Fibroblast of mammary gland (primary cell): ENCODE measurements at regions not wholly inside any gene's neighbourhood (a gene's known extent, or its start where the extent isn't known, plus 50 kb on each side); places are given as distances from the start of the nearest gene placed in this dataset.

ENCODE experiments used
- DNase-seq: peaks from one replicate; pipeline ENCODE4 v3.0.0-alpha.2; 2010; ENCODE audit warnings: low read depth
- H3K4me3 ChIP-seq: 2 replicates; pipeline ENCODE4 v1.5.1; 2011; ENCODE audit warnings: low read depth, mild to moderate bottlenecking, low read length, moderate library complexity; ENCODE audit not compliant: control insufficient read depth
- TF ChIP-seq, protein P1 (sequence below): conservative IDR thresholded peaks from 2 replicates; pipeline ENCODE4 v1.5.1; 2011; ENCODE audit warnings: low read depth, low read length, inconsistent platforms; ENCODE audit not compliant: control insufficient read depth, insufficient read depth

DNA sequence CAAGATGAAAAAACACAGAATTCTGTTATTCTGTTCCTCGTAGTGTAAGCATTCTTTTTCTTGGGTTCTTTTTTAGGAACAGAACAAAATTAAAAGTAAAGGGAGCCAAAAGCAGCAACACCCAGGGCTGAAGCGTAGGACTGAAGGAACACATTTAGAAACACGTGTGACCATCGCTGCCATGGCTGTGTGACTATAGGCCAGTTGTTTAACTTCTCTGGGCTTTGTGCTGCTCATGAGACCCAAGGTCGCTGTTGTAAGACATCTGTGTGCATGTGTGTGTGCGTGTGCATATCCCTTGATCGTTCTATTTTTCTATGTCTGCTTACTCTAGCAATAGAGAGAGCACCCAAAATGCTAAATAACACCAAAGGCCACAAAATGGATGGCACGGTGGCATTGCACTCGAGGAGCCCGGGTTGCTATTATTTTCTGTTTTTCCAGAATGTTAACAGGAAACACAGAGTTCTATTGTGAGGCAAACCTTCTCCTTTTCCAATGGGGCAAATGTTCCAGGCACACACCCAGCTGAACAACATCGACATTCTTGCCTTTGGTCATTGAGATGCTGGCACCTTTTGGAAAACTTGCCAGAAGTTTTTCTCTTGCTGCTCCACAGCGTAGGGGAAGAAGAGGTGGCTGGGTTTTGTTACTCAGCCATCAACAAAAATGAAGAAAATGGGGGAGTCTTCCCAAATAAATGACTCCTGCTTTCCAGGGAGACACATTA, 267.8 kb upstream of the ECI2 start:
- no peak overlapping the region for H3K4me3 ChIP-seq
- TF ChIP-seq, protein P1, sequence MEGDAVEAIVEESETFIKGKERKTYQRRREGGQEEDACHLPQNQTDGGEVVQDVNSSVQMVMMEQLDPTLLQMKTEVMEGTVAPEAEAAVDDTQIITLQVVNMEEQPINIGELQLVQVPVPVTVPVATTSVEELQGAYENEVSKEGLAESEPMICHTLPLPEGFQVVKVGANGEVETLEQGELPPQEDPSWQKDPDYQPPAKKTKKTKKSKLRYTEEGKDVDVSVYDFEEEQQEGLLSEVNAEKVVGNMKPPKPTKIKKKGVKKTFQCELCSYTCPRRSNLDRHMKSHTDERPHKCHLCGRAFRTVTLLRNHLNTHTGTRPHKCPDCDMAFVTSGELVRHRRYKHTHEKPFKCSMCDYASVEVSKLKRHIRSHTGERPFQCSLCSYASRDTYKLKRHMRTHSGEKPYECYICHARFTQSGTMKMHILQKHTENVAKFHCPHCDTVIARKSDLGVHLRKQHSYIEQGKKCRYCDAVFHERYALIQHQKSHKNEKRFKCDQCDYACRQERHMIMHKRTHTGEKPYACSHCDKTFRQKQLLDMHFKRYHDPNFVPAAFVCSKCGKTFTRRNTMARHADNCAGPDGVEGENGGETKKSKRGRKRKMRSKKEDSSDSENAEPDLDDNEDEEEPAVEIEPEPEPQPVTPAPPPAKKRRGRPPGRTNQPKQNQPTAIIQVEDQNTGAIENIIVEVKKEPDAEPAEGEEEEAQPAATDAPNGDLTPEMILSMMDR, result no peak
- DNase-seq, result no peak

DNA sequence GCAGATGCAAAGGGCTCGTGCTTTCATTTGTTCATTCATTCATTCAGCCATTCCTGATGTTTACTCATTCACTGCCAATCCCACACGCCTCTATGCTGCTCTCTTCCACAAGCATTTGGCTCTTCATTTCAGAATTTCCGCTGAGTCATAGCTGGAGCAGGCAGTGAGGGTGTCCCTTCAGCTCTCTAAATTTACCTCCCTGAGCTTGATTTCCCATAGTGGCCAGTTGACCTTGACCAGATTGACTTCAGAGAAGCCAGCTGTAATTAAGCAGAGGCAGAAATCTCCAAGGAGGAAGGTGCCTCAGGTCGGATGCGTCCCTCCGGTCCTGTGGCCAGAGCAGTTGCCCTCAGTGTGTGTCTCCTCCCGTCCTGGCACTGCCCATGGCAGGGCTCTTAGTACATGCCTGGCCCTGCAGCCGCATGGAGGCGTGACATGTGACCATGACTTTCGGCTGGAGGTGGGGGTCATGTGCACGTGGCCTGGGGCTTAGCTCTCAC, 267.2 kb upstream of the ECI2 start:
- DNase-seq, result peak; percentile 88
- TF ChIP-seq, protein P1, result no peak
- H3K4me3 ChIP-seq, result no peak overlapping the region

- DNase-seq, result no peak
- H3K4me3 ChIP-seq, result no peak overlapping the region
- TF ChIP-seq, protein P1, result no peak
Observed at GRCh38 chr6:4401408-4402368, 266.3 kb upstream of the ECI2 start.

- TF ChIP-seq, protein P1, result no peak
- H3K4me3 ChIP-seq, result no peak overlapping the region
- DNase-seq, result no peak
Observed at GRCh38 chr6:4399656-4400055, 264.3 kb upstream of the ECI2 start.

GRCh38 chr6:4398791-4399190, 263.4 kb upstream of the ECI2 start:
- no peak for DNase-seq
- no peak overlapping the region for H3K4me3 ChIP-seq
- TF ChIP-seq, protein P1, result no peak

GRCh38 chr6:4397307-4397706, 261.9 kb upstream of the ECI2 start:
- no peak overlapping the region for H3K4me3 ChIP-seq
- TF ChIP-seq, protein P1, result no peak
- no peak for DNase-seq
